PC-3 (cell line): ENCODE measurements at regions not wholly inside any gene's neighbourhood (a gene's known extent, or its start where the extent isn't known, plus 50 kb on each side); places are given as distances from the start of the nearest gene placed in this dataset.

Source experiments
- ATAC-seq: fragments of 200-7000 bp; cut with Tn5 transposase; 2 replicates; pipeline ENCODE4 v1.9.1; 2020; ENCODE audit warnings: mild to moderate bottlenecking, moderate library complexity
- BruUV-seq: library from RNA; stranded (reverse); fragments of 400-500 nt; replicated peaks from 2 replicates; lab custom pipeline; 2021; lab: Mats Ljungman, UMichigan
- CTCF ChIA-PET: fragments of 300-600 bp; sonication (Branson Sonifier 250); formaldehyde crosslinking; loops from one replicate; lab custom pipeline; 2022; ENCODE audit warnings: antibody characterized with exemption; lab: Charles Lee
- POLR2A ChIA-PET: fragments of 300-600 bp; sonication (Branson Sonifier 250); formaldehyde crosslinking; loops from one replicate; lab custom pipeline; 2022; ENCODE audit warnings: antibody characterized with exemption; ENCODE audit not compliant: unreplicated experiment; lab: Charles Lee
- DNase-seq: peaks from one replicate; pipeline ENCODE4 v3.0.0-alpha.2; 2015
- H2AFZ ChIP-seq: fragments of 300-600 bp; sonication (generic); 2 replicates; pipeline ENCODE4 v1.6.0; 2016; ENCODE audit warnings: antibody characterized with exemption, low read length
- H3F3A ChIP-seq: fragments of 300-600 bp; sonication (generic); one replicate; pipeline ENCODE4 v1.6.0; 2017; ENCODE audit warnings: antibody characterized with exemption, low read length, control low read depth, mild to moderate bottlenecking; ENCODE audit not compliant: unreplicated experiment
- H3K27ac ChIP-seq: fragments of 300-600 bp; sonication (generic); 2 replicates; pipeline ENCODE4 v1.5.1; 2016; ENCODE audit warnings: mild to moderate bottlenecking, low read length
- H3K27me3 ChIP-seq: fragments of 300-600 bp; sonication (generic); 2 replicates; pipeline ENCODE4 v1.6.1; 2016; ENCODE audit warnings: low read length, mixed read lengths
- H3K36me3 ChIP-seq: fragments of 300-600 bp; sonication (generic); 2 replicates; pipeline ENCODE4 v1.6.1; 2016; ENCODE audit warnings: low read depth, mixed run types, low read length, mixed read lengths
- H3K4me1 ChIP-seq: fragments of 300-600 bp; sonication (generic); 2 replicates; pipeline ENCODE4 v1.5.1; 2016; ENCODE audit warnings: low read length; ENCODE audit not compliant: insufficient read depth
- H3K4me2 ChIP-seq: fragments of 300-600 bp; sonication (generic); 2 replicates; pipeline ENCODE4 v1.6.0; 2016; ENCODE audit warnings: low read length
- H3K4me3 ChIP-seq: fragments of 300-600 bp; sonication (generic); 2 replicates; pipeline ENCODE4 v1.5.1; 2016; ENCODE audit warnings: mild to moderate bottlenecking, low read length, mixed read lengths
- H3K79me2 ChIP-seq: fragments of 300-600 bp; sonication (generic); 2 replicates; pipeline ENCODE4 v1.6.1; 2017; ENCODE audit warnings: low read length, mixed read lengths
- H3K9ac ChIP-seq: fragments of 300-600 bp; sonication (generic); 2 replicates; pipeline ENCODE4 v1.6.0; 2016; ENCODE audit warnings: mild to moderate bottlenecking, low read length
- H3K9me2 ChIP-seq: fragments of 300-600 bp; sonication (generic); replicated peaks from 2 replicates; pipeline ENCODE4 v1.6.1; 2016; ENCODE audit warnings: mixed run types, low read length, mixed read lengths
- H3K9me3 ChIP-seq: fragments of 300-600 bp; sonication (generic); 2 replicates; pipeline ENCODE4 v1.6.1; 2016; ENCODE audit warnings: low read length, mixed read lengths
- H4K20me1 ChIP-seq: fragments of 300-600 bp; sonication (generic); 2 replicates; pipeline ENCODE4 v1.6.1; 2016; ENCODE audit warnings: low read length, mixed read lengths
- CTCF ChIP-seq: fragments of 300-600 bp; sonication (generic); conservative IDR thresholded peaks from 2 replicates; pipeline ENCODE4 v1.5.1; 2017; ENCODE audit warnings: antibody characterized with exemption, low read depth, mild to moderate bottlenecking, low read length
- EZH2 ChIP-seq: fragments of 300-600 bp; sonication (generic); IDR thresholded peaks from one replicate; pipeline ENCODE4 v1.6.1; 2017; ENCODE audit warnings: antibody characterized with exemption, mild to moderate bottlenecking, low read length; ENCODE audit not compliant: unreplicated experiment
- EZH2phosphoT487 ChIP-seq: fragments of 300-600 bp; sonication (generic); IDR thresholded peaks from 2 replicates; pipeline ENCODE4 v1.6.1; 2018; ENCODE audit warnings: mild to moderate bottlenecking, antibody characterized with exemption, low read length, borderline replicate concordance
- intact Hi-C: fragments of 100-400 bp; cut with micrococcal nuclease; formaldehyde crosslinking; loops from 2 replicates; pipeline ENCODE4 v1.9.0; 2023

- DNase-seq (no peak), ATAC-seq (no peak)
- Histone ChIP-seq H3K36me3 (no peaks in the 10 kb centered on the region), H3K27ac (no peak overlapping the region), H2AFZ (no peak overlapping the region), H3K4me2 (no peak overlapping the region), H3K4me1 (no peaks in the 10 kb centered on the region), H3K27me3 (no peaks in the 10 kb centered on the region), H3K9me2 (no peaks in the 10 kb centered on the region), H3K79me2 (no peaks in the 10 kb centered on the region), H3F3A (no peaks in the 10 kb centered on the region), H3K4me3 (no peak overlapping the region), H3K9ac (no peak overlapping the region), H3K9me3 (no peaks in the 10 kb centered on the region), H4K20me1 (no peaks in the 10 kb centered on the region)
- CTCF ChIA-PET = no interaction called here
- POLR2A ChIA-PET = no interaction called here
- TF ChIP-seq EZH2phosphoT487 = no peak
- TF ChIP-seq CTCF = no peak
- TF ChIP-seq EZH2 = no peak
- no TSS peak for BruUV-seq
- intact Hi-C loops = no loop called here
Measured at GRCh38 chr2:5537180-5537688, 154.9 kb upstream of the SOX11 start.

GRCh38 chr2:5538313-5538712 is 153.9 kb upstream of the SOX11 start:
- ChIA-PET POLR2A (no interaction called here), CTCF (no interaction called here)
- intact Hi-C loops = no loop called here
- Histone ChIP-seq H3K79me2 (no peaks in the 10 kb centered on the region), H3K4me2 (no peak overlapping the region), H3K27ac (no peak overlapping the region), H2AFZ (no peak overlapping the region), H4K20me1 (no peaks in the 10 kb centered on the region), H3K36me3 (no peaks in the 10 kb centered on the region), H3K4me1 (no peaks in the 10 kb centered on the region), H3F3A (no peaks in the 10 kb centered on the region), H3K9me2 (no peaks in the 10 kb centered on the region), H3K9ac (no peak overlapping the region), H3K27me3 (no peaks in the 10 kb centered on the region), H3K9me3 (no peaks in the 10 kb centered on the region), H3K4me3 (no peak overlapping the region)
- no peak for DNase-seq
- ATAC-seq = no peak
- TF ChIP-seq EZH2 (no peak), CTCF (no peak), EZH2phosphoT487 (no peak)
- no TSS peak for BruUV-seq

DNA sequence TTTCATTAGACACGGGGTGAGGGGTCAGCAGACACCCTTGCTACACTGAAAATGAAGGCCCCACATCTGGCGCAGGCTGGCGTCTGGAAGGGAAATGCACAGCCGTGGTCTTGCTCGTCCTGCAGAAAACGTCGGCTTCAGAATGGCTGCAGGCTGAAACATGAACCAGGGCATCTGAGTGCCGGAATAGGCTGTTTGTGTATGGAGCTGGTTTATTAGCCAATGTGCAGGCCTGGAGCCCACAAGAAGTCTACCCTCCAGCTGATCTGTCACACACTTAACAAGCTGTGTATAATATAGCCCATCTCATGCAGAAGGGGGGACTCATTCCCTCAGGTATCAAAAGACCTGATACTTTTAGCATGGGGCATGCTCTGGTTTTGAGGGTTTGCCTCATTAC is 153.4 kb upstream of the SOX11 start:
- Histone ChIP-seq H2AFZ (no peak overlapping the region), H3K4me3 (no peak overlapping the region), H3K27ac (no peak overlapping the region), H3F3A (no peaks in the 10 kb centered on the region), H3K9me3 (no peaks in the 10 kb centered on the region), H4K20me1 (no peaks in the 10 kb centered on the region), H3K4me2 (no peak overlapping the region), H3K79me2 (no peaks in the 10 kb centered on the region), H3K36me3 (no peaks in the 10 kb centered on the region), H3K27me3 (no peaks in the 10 kb centered on the region), H3K9me2 (no peaks in the 10 kb centered on the region), H3K9ac (no peak overlapping the region), H3K4me1 (no peaks in the 10 kb centered on the region)
- TF ChIP-seq EZH2phosphoT487 (no peak), CTCF (no peak), EZH2 (no peak)
- DNase-seq (no peak), ATAC-seq (no peak)
- POLR2A ChIA-PET = no interaction called here
- intact Hi-C loops = no loop called here
- CTCF ChIA-PET = no interaction called here
- no TSS peak for BruUV-seq
